RWPE2 (cell line): ENCODE measurements at regions not wholly inside any gene's neighbourhood (a gene's known extent, or its start where the extent isn't known, plus 50 kb on each side); places are given as distances from the start of the nearest gene placed in this dataset.

Source experiments
- ATAC-seq: fragments of 200-7000 bp; cut with Tn5 transposase; 3 replicates; pipeline ENCODE4 v1.9.1; 2021; ENCODE audit warnings: low read depth
- DNase-seq: peaks from one replicate; pipeline ENCODE4 v3.0.0-alpha.2; 2020; ENCODE audit warnings: low spot score
- H3K27ac ChIP-seq: fragments of 450-650 bp; 2 replicates; pipeline ENCODE4 v1.5.1; 2017; ENCODE audit warnings: mild to moderate bottlenecking; ENCODE audit not compliant: poor library complexity, severe bottlenecking
- H3K27me3 ChIP-seq: fragments of 250-450 bp; sonication (Bioruptor Pico); 2 replicates; pipeline ENCODE4 v1.5.1; 2021; ENCODE audit warnings: mild to moderate bottlenecking, moderate library complexity; ENCODE audit not compliant: insufficient read depth, poor library complexity, severe bottlenecking
- H3K36me3 ChIP-seq: fragments of 250-450 bp; sonication (Bioruptor Pico); 2 replicates; pipeline ENCODE4 v1.5.1; 2020; ENCODE audit warnings: low read depth, mild to moderate bottlenecking, moderate library complexity
- H3K4me1 ChIP-seq: fragments of 250-450 bp; sonication (Bioruptor Pico); 2 replicates; pipeline ENCODE4 v1.5.1; 2021; ENCODE audit warnings: mild to moderate bottlenecking, moderate library complexity; ENCODE audit not compliant: insufficient read depth, poor library complexity, severe bottlenecking
- H3K4me3 ChIP-seq: fragments of 250-450 bp; sonication (Bioruptor Pico); 2 replicates; pipeline ENCODE4 v1.5.1; 2021; ENCODE audit warnings: mild to moderate bottlenecking, moderate library complexity; ENCODE audit not compliant: severe bottlenecking
- H3K9me3 ChIP-seq: fragments of 250-450 bp; sonication (Bioruptor Pico); 2 replicates; pipeline ENCODE4 v1.5.1; 2021; ENCODE audit warnings: mild to moderate bottlenecking, moderate library complexity; ENCODE audit not compliant: severe bottlenecking
- TF ChIP-seq, protein P1 (sequence below): fragments of 450-650 bp; IDR thresholded peaks from one replicate; pipeline ENCODE4 v1.5.1; 2017; ENCODE audit warnings: mild to moderate bottlenecking, moderate library complexity; ENCODE audit not compliant: poor library complexity, severe bottlenecking

DNA sequence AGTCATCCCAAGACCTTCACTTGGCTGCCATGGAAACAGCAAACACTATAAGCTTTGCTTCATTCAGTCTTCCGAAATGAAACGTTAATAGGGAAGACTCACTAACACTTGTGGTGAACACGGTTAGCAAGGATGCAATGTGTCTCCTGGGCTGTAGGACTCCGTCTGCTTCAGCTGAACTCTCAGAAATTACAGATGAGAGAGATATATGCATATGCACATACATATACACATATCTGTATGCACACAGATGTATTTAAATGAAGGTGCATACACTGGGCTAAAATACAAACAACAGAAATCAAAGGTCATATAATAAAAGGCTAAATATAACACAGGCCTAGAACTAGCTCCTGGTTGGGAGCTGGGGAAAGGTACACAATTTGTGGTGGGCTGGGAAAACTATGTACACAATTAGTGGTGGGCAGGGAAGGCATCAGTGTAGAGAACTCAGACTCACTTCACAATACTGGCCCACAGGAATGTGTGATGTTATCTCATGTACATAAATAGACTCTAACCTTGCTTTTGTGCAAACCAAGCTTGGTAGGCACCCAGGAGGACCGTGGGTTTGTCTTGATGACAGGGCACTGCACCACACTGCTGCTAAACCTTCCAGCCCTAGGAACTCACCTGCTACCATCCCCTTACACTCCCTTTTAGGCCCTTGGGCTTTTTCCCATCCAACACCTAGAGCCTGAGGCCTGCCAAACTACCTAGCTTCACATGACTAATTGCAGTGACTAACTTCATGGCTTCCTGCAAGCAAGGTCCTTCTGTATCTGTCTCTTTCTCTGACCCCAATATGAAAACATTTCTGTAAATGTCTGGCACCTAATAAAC is 873.1 kb downstream of the NSUN3 start:
- Histone ChIP-seq H3K9me3 (no peaks in the 10 kb centered on the region), H3K4me3 (no peak overlapping the region), H3K27ac (no peak overlapping the region), H3K27me3 (no peaks in the 10 kb centered on the region), H3K4me1 (no peaks in the 10 kb centered on the region), H3K36me3 (no peaks in the 10 kb centered on the region)
- DNase-seq, result no peak
- TF ChIP-seq, protein P1, sequence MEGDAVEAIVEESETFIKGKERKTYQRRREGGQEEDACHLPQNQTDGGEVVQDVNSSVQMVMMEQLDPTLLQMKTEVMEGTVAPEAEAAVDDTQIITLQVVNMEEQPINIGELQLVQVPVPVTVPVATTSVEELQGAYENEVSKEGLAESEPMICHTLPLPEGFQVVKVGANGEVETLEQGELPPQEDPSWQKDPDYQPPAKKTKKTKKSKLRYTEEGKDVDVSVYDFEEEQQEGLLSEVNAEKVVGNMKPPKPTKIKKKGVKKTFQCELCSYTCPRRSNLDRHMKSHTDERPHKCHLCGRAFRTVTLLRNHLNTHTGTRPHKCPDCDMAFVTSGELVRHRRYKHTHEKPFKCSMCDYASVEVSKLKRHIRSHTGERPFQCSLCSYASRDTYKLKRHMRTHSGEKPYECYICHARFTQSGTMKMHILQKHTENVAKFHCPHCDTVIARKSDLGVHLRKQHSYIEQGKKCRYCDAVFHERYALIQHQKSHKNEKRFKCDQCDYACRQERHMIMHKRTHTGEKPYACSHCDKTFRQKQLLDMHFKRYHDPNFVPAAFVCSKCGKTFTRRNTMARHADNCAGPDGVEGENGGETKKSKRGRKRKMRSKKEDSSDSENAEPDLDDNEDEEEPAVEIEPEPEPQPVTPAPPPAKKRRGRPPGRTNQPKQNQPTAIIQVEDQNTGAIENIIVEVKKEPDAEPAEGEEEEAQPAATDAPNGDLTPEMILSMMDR, result no peak
- ATAC-seq, result peak; percentile 68

DNA sequence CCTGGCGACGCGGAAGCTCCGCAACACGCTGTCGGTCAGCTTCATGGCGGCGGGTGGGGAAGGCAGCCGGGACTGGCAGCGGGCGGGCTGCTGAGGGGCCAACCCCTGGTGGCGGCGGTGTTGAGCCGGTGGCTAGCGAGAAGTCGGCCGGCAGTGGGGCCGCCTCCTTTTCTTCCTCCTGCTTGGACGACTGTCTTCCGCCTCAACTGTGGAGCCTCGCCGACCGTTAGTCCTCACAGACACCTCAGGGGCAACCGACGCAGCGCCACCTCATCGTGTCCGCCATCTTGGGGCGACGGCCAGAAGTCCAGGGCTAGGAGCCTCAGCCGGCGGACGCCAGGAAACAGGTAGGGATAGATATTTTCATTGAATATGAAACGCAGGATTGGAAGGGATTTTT is 875.1 kb downstream of the NSUN3 start:
- H3K4me3 ChIP-seq, result no peak overlapping the region
- H3K27me3 ChIP-seq, result no peaks in the 10 kb centered on the region
- DNase-seq (no peak), ATAC-seq (no peak)
- H3K9me3 ChIP-seq, result no peaks in the 10 kb centered on the region
- H3K4me1 ChIP-seq, result no peaks in the 10 kb centered on the region
- TF ChIP-seq, protein P1, result no peak
- H3K27ac ChIP-seq, result no peak overlapping the region
- no peaks in the 10 kb centered on the region for H3K36me3 ChIP-seq

DNA sequence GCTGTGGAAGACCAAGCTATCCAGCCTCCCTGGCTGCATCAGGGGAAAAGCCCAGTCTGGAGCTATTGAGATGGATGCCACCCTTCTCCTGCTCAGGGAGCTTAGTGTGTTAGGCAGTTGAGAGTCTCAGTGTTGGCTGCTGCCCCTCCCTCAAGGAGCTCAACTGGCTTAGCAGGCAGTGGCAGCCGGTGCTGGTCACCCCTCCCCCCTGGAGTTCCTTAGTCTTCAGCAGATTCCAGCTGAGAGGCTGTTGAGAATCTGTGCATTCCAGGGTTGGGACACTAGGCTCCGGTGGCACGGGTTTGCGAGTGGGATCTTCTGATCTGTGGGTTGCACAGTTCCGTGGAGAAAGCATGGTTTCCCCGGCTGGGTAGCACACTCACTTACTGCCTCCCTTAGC is 883.8 kb downstream of the NSUN3 start:
- TF ChIP-seq, protein P1, result no peak
- H3K27me3 ChIP-seq, result no peaks in the 10 kb centered on the region
- no peak overlapping the region for H3K27ac ChIP-seq

DNA sequence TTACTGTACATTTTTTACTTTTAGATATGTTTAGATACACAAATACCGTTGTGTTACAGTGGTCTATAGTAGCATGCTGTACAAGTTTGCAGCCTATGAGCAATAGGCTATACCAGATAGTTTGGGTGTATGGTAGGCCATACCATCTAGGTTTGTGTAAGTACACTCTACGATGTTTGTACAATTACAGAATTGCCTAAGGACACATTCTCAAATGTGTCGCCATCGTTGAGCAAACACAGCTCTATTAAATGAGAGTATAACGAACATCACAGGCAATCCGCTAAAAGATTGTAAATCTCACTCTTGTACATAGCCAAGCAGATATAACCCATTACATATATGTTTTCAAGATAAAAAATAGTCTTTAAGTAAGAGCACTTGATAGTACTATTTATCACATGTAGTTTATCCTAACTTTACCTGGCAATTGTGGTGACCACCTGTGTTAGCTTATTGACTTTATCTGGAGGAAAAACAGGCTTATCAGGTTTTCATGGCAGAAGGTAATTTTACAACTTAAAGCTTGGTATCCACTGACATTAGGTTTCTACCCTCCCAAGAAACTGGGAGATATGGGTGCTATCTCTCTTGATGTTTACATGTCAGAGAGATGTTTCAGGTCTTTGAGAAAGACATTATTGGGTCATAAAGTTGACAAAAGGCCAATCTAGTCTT is 898.7 kb downstream of the NSUN3 start:
- TF ChIP-seq, protein P1, result no peak
- Histone ChIP-seq H3K9me3 (no peaks in the 10 kb centered on the region), H3K4me1 (no peaks in the 10 kb centered on the region), H3K4me3 (no peak overlapping the region), H3K27ac (no peak overlapping the region), H3K36me3 (no peaks in the 10 kb centered on the region), H3K27me3 (no peaks in the 10 kb centered on the region)
- ATAC-seq (no peak), DNase-seq (no peak)

More for the DNA sequence above, 883.8 kb downstream of the NSUN3 start:
- H3K4me3 ChIP-seq, result no peak overlapping the region
- no peak for DNase-seq
- no peaks in the 10 kb centered on the region for H3K36me3 ChIP-seq
- ATAC-seq, result no peak
- H3K4me1 ChIP-seq, result no peaks in the 10 kb centered on the region
- no peaks in the 10 kb centered on the region for H3K9me3 ChIP-seq
